T-helper 2 cell treated with Interferon-gamma antibody and Interleukin-4, amounts not matched to agents 100 ng/mL and 5 ng/mL, for 36 hours (primary cell): ENCODE measurements at regions not wholly inside any gene's neighbourhood (a gene's known extent, or its start where the extent isn't known, plus 50 kb on each side); places are given as distances from the start of the nearest gene placed in this dataset.
"Not testable (repeated sequence)": the region's sequence is repeated elsewhere in the genome, so short reads cannot be mapped to it uniquely, and the experiment has no call there.

Source experiments
- intact Hi-C: fragments of 100-400 bp; cut with micrococcal nuclease; formaldehyde crosslinking; loops from one replicate; pipeline ENCODE4 v1.15.1; 2023

DNA sequence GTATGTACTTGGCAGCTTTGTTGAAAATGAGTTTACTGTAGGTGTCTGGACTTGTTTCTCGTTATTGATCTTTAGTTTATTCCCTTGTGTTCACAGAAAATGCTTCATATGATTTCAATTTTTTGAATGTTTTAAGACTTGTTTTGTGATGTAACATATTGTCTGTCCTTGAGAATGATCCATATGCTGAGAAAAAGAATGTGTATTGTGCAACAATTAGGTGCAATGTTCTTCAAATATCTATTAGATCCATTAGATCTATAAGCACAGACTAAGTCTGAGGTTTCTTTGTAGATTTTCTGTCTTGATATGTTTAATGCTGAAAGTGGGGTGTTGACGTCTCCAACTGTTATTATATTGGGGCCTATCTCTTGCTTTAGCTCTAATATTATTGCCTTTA lies 879.6 kb upstream of the LRFN5 start:
- intact Hi-C loops, result no loop called here

DNA sequence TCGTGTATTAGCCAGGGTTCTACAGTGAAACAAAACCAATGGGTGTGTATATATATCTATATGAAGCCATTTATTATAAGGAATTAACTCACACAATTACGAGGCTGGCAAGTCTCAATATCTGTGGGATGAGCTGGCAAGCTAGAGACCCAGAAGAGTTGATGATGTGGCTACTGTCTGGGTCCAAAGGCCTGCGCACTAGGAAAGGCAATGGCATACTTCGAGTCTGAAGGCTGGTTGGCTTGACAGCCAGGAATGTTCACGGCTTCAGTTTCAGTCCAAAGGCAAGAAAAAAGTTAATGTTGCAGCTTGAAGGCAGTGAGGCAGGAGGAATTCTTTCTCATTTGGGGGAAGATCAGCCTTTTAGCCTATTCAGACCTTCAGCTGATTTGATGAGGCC lies 893.3 kb upstream of the LRFN5 start:
- intact Hi-C loops, result no loop called here

DNA sequence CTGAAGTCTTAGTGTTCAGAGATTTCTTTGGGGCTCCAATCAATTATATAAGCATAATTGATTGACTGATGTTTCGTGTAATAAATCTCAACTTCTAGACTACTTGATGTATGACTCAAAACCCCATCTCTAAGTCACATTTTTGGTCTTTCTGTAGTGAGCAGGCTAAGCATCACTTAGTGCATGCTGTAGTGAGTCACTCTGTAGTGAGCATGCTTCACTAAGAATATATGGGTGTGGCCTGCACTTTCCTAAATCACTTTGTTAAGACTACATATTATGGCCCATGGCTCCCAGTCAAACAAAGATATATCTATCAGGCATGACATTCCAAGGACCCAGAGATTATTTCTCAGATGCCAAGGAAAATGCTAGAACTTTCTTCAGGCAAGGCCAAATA lies 909.4 kb upstream of the LRFN5 start:
- intact Hi-C loops, result no loop called here

DNA sequence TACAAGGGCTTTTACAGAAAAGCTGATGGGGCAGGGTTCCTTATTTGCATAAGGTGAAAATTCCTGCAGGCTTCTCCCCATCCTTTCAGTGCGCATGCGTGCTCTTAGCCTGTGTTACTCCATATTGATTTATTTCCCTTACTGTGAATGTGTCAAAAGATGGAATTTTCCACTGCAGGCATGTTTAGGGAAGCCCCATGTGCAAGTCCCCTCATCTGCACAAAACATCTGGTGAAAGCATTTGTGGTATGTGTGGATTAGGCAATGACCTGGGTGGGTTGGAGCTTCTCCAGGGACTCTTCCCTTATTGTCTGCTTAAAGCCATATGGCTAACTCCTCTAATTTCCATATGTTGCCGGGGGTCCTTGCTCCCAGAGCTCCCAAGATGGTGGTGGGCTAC lies 912.7 kb upstream of the LRFN5 start:
- intact Hi-C loops, result no loop called here

DNA sequence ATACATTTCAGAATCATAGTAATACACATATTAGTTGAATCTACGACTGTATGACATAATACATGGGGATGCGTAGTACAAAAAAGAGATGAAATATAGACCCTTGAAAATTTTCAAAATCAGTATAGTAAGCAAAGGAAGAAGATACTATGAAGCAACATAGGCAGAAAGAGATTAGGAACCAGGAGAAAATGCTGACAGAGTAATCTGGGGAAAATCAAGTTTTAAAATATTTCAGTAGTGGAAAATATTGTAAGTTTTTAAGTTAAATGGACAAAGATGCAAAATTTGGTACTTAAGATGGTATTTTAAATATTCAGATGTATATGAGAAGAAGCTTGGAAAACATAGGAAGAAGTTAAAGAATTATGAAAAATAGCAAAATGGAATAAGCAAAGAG lies 915.6 kb upstream of the LRFN5 start:
- intact Hi-C loops, result no loop called here

DNA sequence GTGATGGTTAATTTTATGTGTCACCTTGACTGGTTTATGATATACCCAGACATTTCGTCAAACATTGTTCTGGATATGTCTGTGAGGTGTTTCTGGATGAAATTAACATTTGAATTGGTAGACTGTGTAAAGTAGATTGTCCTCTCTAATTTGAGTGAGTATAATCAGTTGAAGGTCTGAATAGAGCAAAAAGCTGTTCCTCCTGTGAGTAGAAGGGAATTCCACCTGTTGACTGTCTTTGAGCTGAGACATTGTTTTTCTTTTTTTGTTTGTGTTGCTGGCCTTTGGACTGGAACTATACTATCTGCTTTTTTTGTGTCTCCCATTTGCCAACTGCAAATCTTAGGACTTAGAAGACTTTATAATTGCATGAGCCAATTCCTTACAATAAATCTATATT lies 920.9 kb upstream of the LRFN5 start:
- intact Hi-C loops, result no loop called here

DNA sequence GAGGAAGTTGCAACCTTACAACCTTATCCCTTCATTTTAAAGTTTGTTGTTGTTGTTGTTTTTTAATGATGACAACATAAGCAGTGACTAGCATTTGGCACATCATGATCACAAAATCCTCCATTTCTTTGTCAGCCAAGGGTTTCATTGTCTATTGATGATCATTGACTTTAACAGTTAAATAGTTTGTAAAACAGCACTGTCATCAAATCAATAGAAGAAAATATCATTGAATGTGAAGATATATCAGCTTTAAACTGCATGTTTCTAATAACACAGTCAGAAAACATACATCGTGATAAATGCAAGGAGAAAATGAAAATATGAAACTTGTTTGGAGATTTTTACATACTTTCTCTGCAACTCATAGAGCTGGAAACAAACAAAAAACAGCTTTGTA lies 922.3 kb upstream of the LRFN5 start:
- intact Hi-C loops, result no loop called here

DNA sequence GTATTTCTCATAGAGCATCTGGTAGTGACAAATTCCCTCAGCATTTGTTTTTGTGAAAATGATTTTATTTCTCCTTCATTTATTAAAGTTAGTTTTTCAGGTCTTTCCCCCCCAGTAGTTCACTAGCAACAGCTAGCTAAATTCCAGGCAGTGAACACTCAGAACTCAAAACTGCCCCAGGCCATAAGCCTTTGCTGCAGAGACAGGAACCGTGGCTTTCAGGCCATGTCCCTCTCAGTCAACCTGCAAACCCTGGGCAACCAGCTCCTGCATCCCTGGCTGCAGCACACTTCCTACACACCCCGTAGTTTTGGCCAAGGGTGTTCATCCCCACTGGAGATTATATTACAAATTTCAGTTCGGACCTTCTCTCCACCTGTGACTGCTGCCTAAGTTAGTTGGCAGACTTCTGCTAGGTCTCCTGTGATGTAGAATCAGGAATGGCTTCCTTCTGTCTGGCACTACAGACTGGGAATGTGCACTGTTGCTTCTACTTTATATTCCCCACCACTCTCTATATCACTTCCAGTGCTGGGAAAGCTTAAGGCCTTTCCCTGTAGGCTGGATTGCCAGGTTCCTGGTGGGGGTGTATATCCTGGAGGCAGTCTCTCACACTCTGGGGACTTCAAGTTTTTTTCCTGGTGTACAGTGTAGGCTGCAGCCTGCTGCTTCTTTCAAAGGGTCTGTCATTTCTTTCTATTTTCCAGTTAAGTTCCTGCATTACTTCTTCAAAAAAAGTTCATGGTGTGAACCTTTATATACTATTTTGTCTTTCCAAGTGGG lies 924.4 kb upstream of the LRFN5 start:
- intact Hi-C loops, result no loop called here

DNA sequence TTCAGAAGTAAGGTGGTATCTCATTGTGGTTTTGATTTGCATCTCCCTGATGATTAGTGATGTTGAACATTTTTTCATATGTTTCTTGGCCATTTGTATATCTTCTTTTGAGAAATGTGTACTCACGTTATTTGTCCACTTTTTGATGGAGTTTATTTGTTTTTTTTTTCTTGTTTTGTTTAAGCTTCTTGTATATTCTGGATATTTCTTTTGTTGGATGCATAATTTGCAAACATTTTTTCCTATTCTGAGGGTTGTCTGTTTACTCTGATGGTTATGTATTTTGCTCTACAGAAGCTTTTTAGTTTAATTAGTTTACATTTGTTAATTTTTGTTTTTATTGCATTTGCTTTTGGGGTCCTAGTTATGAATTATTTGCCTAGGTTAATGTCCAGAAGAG lies 927.4 kb upstream of the LRFN5 start:
- intact Hi-C loops, result no loop called here

DNA sequence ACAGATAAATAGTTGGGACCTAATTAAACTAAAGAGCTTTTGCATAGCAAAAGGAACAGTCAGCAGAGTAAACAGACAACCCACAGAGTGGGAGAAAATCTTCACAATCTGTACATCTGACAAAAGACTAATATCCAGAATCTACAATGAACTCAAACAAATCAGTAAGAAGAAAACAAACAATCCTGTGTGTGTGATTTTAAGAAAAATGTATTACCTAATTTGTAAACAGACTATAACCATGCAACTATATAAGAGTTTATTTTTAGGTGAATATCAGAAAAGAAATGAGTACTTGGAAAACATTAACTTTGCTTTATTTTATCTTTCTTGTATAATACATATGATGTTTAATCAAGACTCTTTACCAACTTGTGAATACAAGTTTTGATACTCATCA lies 929.5 kb upstream of the LRFN5 start:
- intact Hi-C loops, result not testable (repeated sequence)

DNA sequence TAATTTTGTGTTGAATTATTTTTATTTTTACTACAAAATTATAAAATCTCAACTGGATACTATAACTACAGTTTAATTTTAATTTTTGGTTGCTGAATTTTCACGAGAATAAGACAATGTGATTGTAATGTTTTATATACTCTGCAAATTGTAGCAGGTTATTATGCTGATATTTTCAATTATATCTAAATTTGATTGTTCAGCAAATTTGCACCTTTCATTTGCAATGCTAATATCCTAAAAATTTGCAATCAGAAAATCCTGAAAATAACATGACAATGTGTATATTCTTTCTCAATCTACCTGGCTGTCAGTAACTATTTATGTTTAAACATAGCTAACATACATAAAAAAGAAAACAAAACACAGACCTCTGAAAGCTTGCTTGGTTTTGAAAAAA lies 932.2 kb upstream of the LRFN5 start:
- intact Hi-C loops, result no loop called here

DNA sequence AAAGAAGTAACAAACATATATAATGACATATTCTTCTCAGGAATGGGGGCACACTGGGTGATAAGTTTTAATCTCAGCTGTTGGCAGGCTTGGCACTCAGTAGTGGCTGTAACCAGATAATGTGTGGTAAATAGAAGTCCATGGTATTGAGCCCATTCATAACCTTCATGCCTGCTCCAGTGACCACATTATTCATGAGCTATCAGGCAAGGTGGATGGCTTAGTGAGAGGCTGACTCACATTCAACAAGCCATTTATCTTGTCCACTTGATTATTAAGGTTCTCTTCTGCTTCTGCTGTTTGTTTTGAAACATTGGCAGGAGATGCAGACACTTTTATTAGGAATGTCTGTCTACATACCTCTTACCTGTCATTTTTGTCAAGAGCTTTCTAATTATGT lies 950.4 kb upstream of the LRFN5 start:
- intact Hi-C loops, result no loop called here

DNA sequence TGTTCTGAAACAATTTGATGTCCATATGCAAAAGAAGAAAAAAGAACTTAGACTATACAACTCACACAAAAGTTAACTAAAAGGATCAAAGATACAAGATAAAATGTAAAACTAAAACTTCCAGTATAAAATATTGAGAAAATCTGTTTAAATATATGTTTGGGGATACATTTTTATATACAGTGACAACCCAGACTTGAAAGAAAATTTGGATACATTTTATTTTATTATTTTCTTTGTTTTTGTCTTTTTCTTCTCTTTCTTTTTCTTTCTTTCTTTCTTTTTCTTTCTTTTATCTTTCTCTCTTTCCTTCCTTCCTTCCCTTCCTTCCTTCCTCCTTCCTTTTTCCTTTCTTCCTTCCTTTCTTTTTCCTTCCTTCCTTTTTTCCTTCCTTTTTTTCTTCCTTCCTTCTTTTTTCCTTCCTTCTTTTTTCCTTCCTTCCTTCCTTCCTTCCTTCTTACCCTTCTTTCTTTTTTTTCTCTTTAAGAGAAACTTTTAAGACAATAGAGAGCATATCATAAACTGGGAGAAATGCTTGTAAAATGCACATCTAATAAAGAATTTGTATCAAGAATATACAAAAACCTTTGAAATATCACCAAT lies 954.5 kb upstream of the LRFN5 start:
- intact Hi-C loops, result no loop called here

DNA sequence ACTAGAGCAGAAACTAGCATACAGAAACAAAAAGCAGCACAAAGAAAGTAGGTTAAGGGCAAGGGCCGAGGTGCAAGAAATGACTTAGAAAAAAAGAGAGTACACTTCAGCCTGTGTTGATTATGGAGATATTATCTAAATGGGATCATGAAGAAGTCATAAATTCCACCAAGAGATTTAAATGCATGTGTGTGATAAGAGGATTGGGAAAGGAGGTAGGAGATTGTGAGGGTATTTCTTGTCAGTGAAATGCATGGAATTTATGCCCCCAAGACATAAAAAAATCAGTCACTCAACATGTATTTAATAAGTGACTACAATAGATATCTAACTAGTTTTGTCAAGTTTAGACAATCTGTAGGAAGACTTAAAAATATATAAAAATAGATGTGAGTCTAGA lies 976.2 kb upstream of the LRFN5 start:
- intact Hi-C loops, result no loop called here

DNA sequence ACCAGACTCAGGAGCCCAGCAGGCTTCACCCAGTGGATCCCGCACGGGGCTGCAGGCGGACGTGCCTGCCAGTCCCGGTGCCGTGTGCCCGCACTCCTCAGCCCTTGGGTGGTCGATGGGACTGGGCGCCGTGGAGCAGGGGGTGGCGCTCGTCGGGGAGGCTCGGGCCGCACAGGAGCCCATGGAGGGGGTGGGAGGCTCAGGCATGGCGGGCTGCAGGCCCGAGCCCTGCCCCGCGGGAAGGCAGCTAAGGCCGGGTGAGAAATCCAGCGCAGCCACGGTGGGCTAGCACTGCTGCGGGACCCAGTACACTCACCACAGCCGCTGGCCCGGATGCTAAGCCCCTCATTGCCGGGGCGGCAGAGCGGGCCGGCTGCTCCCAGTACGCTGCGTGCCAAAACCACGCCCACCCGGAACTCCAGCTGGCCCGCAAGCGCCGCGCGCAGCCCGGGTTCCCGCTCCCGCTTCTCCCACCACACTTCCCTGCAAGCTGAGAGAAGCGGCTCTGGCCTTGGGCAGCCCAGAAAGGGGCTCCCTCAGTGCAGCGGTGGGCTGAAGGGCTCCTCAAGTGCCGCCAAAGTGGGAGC lies 977.0 kb upstream of the LRFN5 start:
- intact Hi-C loops, result not testable (repeated sequence)

DNA sequence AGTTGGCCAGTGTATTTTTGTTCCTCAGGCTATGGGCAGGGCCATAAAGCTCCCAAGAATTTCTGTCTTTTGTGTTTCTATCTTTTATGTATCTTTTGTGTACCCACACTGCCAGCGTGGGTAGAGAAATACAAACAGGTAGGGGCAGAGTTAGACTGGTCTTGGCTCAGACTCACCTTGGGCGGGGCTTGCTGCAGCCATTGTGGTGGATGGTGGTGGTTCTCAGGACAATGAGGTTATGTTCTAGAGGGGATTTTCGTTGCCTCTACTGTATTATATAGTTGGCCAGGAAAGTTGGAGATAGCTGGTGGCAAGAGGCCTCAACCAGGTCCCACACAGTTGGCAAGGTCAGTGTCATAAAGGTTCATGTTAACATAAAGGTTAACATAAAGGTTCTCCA lies 977.5 kb upstream of the LRFN5 start:
- intact Hi-C loops, result no loop called here

DNA sequence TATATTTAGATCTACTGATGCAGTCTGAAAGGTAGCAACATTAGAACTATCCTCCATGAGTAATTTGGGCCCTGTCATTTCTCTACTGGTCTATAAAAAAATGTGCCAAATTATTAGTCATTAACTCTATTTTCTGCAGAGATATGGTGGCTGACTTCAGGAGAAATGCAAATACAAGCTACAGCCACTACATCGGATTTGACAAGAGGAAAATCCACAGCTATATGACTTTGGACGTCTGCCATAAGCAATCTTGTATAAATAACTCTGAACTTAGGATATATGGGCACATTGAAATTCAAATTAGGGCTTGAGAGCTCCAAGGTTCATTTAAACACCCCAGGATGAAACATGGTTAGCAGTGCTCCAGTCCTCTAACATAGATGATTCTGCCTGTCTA lies 983.0 kb upstream of the LRFN5 start:
- intact Hi-C loops, result no loop called here

DNA sequence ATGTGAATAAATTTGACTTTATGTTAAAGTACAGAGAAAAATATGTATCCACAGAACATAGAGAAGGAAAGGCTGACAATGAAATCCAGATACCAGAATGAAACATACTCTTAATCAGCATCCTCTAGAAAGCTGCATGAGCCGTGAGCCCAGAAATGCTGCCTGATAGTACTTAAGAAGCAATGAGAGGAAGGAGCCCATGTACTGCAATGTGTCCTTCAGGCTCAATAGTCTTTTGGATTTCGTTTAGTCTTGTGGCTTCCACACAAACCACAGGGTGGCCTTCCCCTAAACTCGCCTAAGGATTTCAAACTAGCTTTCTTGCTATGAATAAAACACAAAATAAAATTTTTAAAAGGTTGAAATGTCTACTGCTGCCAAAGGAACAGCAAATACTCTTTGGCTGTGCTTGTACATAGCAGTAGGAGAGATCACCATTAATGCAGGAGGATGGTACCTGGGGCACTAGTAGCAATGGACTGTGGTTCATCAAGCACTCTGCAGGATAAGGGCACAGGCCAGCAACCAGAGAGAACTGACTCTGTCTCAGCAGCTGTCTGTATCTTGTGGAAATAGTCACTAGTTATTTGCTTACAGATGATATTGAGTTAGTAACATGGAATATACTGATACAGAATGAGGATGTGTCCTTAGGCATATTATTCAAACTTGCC lies 988.3 kb upstream of the LRFN5 start:
- intact Hi-C loops, result no loop called here

DNA sequence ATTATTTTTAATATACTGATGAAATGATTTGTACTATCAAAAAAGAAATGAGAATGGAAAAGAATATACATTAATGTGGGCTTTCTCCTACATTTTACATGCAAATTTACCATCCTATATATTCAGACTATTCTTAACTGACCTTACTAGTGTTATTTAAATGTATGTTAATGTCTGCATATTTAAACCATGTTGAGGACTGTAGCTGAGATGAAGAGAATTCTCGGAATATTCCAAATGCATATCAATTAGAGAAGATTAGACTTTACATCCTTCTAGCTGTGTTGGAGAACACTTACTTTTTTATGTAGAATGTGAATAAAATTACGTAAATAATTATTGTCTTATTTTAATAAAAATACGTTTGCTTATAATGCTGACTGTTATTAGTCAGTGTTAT lies 990.1 kb upstream of the LRFN5 start:
- intact Hi-C loops, result no loop called here

DNA sequence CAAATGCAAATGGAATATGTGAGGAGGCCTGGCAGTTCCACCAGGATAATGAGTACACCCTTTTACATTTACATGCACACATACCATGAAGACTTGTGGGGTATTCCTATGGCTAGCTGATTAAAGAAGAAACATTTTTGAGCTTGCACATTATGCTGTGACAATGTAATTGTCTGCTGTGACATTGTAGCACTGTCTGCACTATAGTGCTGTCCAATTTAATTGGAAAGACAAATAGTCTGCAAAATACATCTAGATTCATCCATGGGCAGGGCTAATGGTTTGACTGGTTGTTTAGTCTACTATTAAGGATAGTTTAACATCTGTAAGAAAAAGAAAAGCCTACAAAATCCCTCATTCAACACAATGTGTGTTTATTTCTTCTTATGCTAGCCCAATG lies 1005.6 kb upstream of the LRFN5 start:
- intact Hi-C loops, result no loop called here

DNA sequence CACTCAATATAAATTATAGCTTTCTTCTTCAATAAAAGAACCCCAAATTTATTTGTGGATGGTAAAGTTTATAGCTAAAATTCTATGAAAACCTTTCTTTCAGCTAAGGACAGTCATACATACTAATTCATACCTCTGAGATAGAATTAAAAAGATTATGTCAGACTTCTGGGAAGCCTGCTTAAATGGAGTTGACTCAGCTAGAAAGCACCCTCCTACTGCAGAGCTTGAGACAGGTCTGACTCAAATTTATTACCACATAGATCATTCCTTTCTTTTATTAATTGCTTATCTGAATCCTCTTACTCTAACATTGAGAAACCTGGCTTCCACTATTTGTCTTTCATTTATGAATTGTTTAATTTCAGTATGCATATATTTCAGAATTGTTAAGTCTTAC lies 1007.0 kb upstream of the LRFN5 start:
- intact Hi-C loops, result no loop called here

DNA sequence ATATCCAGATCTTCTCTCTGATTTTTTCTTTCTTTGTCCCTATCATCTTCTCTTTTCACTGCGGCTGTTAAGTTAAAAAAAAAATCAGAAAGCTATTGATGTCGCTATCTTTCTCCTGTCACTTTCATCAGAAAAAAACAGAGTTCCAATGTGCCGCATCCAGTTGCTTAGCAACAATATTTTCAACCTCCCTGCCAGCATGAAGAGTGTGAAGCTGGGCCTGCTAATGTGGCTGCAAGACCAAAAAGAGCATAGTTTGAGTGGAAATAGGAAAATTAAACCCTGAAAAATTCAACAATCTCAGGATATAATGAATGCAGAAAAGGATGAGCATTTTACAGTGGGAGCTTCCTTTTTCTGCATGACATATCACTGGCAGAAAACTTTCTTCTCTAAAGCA lies 1025.4 kb upstream of the LRFN5 start:
- intact Hi-C loops, result no loop called here
